HPDE6-E6E7 (cell line): ENCODE measurements at regions not wholly inside any gene's neighbourhood (a gene's known extent, or its start where the extent isn't known, plus 50 kb on each side); places are given as distances from the start of the nearest gene placed in this dataset.
A peak's percentile ranks its signal among the peaks of the same experiment; 100 is the strongest.
"Not testable (repeated sequence)": the region's sequence is repeated elsewhere in the genome, so short reads cannot be mapped to it uniquely, and the experiment has no call there.

Experiments
- DNase-seq: peaks from one replicate; pipeline ENCODE4 v3.0.0; 2011; ENCODE audit warnings: missing footprints; ENCODE audit errors: extremely low spot score

DNA sequence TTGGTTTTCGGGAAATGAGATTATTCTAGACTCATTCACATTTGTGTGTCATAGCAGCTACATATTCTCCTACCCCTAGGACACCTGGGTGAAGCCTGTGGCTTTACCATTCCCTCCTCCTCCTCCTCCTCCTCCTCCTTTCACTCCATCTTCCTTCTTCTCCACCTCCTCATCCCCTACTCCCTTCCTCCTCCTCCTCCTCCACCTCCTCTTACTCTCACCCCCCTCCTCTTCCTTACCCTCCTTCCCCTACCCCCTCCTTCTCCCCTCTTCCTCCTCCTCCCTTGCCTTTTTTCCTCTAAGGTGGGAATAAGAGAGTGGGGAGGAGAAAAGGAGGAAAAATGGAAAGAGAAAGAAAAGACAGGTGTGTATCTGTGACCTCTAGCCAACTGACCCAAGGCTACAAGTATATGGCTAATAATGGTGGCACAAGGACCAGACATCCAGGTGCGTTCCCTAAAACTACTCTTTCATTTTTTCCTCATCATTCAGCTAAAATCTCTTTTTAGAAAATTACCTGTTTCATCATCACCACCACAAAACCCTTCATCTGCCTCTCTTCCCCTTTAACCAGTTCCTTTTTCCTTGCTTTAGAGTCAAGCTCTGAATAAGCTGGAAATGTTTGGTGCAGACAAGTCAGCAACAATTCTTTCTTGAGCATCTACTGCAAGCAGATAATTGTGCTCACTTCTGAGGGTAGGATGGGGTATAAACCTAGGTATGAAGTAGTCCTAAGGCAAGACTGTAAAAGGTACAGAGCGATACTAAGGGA is 149.8 kb upstream of the FOXN3 start:
- DNase-seq, result no peak

DNA sequence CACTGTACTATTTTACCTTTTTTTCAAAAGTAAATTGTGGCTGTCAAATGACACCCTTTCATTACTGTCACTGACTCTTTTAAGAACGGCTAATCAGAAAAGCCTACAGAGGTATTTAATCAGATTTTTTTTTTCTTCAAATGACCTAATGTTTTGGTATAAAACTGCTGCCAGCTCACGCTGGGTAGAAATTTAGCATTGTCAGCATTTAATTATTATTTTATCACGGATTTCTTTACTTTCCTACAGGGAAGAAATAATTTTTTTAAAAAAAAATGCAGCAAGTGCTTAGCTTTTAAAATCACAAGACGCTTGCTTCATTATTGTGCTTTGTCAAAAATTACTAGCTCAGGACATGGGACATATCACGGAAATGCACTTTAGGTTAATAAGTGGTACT is 149.1 kb upstream of the FOXN3 start:
- no peak for DNase-seq

DNA sequence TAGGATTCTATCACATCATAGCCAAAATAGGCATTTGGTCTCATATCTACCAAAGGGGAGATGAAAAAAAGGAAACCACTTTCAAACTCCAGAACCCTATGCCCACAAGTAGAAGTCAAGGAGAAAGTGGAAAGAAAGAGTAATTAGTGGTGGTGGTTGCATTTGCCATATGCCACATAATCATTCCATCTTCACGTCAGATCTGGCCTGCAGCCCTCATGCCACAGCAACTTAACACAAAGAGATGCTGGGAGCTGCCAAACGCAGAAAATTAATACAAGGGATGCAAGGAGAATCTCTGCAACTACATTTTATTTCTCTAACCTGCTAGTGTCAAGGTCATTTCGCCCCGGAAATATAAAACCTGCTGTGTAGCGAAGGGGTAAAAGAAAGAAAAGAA is 148.6 kb upstream of the FOXN3 start:
- DNase-seq, result no peak

DNA sequence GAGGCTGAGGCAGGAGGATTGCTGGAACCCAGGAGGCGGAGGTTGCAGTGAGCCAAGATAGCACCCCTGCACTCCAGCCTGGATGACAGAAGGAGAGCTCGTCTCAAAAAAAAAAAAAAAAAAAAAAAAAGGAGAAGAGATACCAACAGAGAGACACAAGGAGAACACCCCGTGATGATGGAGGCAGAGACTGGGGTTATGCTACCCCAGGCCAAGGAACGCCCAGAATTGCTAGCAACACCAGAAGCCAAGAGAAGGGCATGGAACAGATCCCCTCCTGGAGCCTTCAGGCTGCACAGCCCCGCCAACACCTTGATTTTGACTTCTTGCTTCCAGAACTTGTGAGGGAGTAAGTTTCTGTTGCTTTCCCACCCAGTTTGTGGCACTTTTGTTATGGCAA is 148.0 kb upstream of the FOXN3 start:
- DNase-seq, result no peak

DNA sequence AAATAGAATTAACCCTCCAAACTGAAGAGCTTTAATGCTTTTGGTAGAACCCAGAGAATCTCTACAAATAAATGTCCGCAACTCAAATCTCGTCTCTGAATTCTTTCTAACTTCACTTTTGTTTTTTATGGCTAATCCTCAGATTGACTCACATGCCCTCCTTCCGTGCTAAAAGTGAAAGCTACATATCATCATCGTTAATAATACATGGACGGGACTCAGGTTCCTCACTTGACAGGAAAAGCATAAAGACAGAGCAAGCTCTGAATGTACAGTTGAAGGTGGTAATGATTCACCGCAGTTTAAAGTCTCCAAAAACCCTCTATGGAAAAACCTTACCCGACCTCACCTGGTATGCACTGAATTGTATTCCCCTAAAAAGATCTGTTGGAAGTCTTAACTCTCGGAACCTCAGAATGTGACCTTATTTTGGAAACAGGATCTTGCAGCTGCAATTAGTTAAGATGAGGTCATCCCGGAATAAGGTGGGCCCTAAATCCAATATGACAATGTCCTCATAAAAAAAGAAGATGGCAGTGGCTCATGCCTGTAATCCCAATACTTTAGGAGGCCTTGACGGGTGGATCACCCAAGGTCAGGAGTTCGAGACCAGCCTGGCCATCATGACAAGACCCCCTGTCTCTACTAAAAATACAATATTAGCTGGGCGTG is 147.4 kb upstream of the FOXN3 start:
- no peak for DNase-seq

DNA sequence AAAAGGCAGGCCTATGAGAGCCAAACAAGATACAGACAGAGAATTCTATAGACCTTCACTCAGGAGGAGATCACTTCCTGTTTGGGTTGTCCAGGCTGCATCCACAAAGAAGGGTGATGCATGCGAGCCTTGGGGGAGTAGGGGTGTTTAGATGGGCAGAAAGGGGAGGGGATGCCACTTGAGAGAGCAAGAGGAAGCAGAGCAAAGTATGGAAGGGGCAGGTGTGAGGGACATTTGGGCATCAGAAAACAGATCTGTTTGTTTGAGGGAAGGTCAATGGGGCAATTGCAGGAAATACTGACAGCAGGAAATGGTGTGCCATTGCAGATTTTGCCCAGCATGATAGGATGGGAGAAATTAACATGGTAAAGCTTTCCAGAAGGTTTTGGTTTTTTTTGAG is 146.4 kb upstream of the FOXN3 start:
- no peak for DNase-seq

DNA sequence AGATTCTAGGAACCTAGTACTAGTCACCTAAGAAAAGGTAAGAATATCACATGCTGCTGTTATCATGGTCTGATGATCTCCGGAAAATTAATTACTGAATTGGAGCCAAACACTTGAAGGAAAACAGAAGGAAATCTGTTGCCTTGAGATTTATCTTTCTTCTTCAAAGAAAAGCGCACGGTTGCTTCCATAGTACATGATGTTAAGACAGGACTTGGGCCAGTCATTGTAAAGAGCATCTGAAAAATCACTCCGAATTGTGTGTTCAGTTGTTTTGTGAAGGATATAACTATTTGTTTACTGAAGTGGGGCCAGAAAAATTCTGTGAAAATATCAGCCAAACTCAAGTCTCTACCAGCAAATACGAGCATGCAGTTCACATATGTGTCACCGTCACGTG is 134.9 kb upstream of the FOXN3 start:
- no peak for DNase-seq

DNA sequence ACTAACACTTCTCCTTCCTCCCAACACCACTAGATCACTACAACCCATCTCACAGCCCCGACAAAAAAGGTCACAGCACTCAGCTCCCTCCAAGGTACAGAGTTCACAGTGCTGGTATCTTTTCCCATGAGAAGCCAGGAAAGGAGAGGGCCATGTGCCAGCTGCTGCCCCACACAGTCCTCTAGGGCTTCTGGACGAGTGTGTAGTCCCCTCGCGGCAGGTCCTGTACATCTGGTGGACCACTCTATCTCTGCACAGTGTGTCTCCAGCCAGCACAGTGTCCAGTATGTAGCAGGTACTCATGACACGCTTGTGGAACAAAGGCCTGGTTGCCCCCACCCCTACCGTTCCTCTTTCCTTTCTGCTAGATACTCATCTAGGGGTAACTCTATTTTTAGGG is 134.4 kb upstream of the FOXN3 start:
- DNase-seq, result no peak

DNA sequence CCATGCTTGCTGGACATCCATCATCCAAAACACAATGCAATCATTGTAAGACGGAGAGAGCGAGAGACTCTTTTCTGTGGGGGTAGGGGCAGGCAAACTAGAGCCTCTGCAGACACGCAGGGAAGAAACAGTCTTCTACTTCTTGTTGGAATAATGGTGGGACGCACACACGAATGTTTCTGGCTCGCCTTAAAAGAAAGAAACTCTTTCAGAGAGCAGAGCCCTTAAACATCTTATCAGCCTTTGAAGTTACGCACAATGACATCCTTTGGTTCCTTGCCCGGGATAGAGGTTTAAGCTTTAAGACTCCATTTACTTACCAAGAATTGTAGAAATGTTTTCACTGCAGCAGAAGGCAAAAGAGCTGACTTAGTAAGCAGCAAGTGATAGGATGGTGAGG is 133.8 kb upstream of the FOXN3 start:
- DNase-seq, result no peak

DNA sequence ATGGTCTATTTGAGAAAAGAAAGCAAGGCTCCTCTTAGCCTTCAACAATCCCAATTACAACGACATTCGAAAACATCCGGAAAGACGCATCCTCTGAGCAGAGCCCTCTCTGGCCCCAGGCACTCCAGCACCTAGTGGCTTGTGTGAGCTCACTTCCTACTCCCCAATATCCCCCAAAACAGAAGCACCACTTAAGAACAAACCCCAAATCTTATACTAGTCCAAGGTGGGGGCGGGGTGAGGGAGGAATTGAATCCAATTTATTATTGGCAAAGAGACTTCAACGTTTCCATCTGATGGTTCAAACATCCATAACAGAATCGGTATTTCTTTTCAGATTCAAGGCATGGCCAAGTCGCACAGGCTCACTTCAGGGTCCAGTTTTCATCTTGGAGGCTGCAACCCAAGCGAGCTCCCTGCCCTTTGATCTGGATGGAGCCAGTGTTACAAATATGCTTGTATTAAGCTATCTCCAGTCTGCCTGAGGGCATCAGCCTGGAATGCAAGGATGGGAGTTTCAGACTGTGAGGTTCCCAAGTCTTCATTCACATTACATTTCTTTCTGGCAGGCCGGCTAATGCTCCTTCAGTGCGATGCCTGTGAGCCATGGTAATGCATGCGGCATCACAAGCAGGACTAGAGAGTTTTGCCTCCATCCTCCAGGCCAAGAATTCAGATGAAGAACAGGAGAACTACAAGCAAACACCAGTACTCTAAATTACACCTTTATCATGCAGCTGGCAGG is 132.5 kb upstream of the FOXN3 start:
- DNase-seq, result no peak

DNA sequence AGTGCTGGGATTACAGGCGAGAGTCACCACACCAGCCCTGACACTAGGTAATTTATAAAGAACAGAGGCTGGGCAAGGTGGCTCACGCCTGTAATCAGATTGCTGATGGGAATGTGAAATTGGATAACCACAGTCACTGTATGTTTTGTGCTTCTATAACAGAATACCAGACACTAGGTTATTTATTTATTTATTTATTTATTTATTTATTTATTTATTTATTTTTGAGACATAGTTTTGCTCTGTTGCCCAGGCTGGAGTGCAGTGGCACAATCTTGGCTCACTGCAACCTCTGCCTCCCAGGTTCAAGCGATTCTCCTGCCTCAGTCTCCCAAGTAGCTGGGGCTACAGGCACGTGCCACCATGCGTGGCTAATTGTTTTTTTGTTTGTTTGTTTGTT is 130.0 kb upstream of the FOXN3 start:
- not testable (repeated sequence) for DNase-seq

DNA sequence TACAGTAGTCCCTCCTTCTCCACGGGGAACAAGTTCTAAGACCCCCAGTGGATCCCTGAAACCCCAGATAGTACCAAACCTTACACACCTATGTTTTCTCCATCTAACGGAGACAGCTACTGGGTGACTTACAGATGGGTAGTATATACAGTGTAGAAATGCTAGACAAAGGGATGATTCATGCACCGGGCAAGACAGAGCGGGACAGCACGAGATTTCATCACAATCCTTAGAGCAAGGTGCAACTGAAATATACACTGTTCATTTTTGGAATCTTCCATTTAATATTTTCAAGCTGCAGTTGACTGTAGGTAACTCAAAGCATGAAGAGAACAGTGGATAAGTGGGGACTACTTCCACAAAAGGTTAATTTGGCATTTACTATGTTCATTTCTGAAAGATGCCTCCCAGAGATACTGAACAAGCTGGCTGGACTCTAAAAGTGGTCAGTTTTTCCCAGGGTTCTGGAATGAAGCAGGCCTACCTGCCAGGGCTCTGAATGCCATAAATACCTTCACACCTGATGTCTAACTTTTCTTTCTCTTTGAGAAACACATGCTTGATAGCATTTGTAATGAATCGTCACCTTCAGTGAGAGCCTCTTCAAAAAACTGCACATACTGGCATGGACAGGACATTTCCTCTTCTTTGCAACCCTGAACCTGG is 127.7 kb upstream of the FOXN3 start:
- DNase-seq, result peak; percentile 80

DNA sequence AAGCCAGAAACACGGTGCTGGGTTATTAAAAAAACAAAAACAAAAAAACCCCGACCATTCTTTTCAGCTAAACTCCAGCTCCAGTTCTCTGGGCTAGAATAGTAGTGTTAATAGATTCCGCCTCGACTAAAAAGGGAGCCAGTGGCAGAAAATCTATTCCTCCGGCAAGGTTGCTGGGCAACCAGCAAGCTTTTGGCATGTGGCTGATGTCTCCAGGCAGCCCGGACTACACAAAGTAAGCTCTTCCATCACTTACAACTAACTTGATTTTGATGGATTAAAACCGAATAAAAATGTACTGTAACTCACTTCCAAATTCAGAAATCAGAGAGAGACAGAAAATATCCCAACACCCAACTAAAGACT is 126.4 kb upstream of the FOXN3 start:
- DNase-seq, result no peak

DNA sequence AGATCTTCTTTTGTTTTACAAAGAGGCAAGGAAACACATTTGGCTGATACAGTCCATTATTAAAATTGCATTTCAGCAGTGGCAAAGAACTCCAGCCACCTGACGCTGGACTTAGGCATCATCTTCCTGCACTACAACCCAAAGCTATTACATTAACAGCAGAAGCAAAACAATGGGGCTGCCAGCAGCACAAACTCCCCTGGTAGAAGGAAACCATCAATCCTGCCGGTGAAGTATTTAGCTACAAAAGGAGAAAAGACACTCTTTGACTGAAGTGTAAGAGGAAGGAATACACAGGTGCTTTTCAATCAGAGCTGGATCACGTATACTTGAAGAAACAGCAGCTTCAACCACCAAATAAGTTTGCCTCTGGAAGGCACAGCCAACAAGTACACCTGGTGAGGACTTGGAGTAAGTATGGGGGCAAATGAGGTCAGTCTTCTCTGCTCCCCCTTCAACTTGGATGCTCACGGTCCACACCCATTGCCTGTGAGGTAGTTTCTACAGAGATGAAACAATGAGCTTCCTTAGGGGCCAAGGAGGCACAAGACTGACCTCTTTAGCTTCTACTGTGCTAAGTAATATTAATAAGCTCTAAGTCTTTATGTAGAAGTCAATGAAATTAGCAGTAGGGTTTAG is 125.9 kb upstream of the FOXN3 start:
- no peak for DNase-seq

DNA sequence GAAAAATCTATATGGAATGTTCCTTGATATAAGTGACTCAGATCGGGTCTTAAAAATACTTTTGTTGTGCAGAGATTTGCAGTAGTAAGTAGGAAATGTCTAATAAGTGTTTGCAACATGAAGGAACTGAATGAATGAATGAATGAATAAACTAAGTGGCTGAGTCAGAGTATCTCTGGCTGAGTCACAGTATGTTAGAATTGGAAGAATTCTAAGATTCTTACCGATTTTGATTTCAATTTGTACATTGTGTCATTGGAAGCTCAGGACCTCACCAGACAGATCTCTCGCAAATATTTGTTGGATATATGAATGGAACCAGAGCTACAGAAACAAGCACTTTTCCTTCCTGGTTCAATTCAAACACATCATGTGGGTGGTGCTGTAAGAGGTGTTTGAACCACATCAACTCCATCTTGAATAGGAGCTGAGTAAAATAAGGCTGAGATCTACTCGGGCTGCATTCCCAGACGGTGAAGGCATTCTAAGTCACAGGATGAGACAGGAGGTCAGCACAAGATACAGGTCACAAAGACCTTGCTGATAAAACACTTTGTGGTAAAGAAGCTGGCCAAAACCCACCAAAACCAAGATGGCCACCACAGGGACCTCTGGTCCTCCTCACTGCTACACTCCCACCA is 123.9 kb upstream of the FOXN3 start:
- DNase-seq, result peak; percentile 16

DNA sequence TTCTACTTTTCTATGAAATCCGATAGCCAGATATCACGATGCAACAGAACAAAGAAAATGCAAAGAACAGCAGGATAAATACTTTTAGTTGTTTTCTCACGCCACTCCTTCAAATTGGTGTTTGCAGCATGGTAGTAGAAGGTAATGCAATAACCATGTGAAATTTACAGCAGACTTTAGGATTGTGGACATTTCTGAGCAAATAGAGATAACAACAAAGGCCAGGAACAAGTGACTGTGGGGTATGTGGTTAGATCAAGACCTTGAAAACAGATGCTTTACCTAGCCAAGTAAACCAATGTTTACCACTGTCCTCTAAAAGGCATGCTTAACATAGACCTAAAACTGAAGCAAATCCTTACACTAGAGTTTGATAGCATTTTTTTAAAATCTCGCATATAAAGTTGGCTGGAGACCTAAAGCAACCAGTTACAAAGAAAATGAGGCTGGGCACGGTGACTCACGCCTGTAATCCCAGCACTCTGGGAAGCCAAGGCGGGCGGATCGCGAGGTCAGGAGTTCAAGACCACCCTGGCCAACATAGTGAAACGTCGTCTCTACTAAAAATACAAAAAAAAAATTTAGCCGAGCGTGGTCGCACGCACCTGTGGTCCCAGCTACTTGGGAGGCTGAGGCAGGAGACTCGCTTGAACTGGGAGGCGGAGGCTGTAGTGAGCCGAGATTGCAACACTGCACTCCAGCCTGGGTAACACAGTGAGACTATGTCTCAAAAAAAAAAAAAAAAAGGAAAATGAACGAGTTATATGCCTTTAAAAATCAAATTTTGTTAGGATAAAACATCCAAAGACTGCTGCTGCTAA is 123.2 kb upstream of the FOXN3 start:
- no peak for DNase-seq

DNA sequence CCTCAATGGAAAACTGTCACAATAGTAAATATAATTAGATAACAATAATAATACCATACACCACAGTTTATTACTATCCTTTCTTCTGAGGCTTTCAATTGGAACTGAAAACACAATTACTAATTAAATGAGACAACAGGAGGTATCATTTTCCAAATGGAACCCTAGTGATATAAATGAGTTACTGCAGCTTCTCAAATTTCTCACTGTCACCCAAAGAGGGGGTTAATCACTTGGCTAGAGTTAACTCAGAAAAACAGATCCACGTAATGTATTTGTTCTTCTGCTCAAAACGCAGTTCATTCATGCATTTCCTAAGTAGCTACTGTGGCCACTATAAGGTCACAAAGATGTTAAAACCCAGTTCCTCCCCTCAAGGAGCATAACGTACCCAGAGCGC is 120.9 kb upstream of the FOXN3 start:
- DNase-seq, result no peak

DNA sequence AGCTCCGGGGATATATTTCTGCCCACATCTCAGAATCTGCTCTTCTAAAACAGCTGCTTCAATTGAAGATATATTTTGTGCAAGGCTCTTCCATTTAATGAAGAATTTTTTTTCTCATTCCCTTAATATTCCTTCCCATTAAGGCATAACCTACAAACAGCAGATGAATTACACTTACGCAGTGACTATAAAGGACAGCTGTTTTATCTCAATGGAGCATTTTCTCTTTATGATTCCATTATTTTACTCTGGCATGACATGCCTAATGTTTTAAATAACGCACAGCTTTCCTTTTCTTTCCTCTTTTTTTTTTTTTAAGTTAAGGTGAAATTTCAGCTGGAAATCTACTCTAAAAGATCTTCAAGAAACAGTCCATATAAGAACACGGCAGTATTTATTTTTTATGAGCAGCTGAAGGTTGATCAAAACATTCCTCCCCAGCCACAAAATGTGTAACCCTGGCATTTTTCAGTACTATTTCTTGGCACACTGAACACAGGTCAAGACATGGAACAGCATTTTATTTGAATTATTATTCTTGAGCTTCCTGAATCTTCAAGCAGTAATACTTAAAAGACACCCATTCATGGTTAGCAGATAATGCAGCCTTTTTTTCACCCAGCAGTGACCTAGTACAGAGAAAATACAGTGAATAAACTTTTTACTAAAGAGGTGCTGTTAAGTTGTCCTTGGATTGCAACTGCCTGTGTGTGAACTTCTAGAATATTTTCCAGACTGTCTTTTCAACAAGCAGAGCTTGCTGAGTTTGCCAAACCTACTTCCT is 118.1 kb upstream of the FOXN3 start:
- no peak for DNase-seq

DNA sequence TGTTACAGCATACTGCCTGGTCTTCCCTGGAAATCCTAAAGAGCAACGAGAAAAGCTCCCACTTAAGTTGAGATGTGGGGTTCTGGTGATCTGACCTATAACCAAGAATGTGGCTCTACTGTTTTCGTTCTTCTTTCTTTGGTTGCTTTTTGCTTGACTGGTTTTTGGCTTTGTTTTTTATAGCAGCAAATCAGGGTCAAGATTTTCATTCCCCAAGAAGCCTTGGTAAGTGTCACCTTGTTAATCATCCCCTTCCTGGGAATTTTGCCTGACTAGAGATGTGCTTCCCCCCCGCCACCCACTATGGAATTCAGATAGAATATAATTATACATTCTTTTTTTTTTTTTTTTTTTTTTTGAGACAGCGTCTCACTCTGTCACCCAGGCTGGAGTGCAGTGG is 116.7 kb upstream of the FOXN3 start:
- no peak for DNase-seq

DNA sequence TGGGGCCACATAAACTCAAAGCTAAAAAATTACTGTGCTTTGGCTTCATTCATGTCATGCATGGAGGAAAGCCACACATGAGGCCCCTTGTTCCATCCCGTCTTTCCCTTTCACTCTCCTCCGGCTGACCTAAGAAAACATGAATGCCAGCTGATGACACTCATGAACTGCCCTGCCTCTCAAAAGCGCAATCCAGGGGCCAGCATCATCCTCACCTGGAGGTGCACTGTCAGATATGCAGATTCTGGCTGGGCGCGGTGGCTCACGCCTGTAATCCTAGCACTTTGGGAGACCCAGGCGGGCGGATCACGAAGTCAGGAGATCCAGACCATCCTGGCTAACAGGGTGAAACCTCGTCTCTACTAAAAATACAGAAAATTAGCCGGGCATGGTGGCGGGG is 116.1 kb upstream of the FOXN3 start:
- DNase-seq, result no peak
